ENCODE measurements at regions not wholly inside any gene's neighbourhood (a gene's known extent, or its start where the extent isn't known, plus 50 kb on each side); places are given as distances from the start of the nearest gene placed in this dataset.

DNA sequence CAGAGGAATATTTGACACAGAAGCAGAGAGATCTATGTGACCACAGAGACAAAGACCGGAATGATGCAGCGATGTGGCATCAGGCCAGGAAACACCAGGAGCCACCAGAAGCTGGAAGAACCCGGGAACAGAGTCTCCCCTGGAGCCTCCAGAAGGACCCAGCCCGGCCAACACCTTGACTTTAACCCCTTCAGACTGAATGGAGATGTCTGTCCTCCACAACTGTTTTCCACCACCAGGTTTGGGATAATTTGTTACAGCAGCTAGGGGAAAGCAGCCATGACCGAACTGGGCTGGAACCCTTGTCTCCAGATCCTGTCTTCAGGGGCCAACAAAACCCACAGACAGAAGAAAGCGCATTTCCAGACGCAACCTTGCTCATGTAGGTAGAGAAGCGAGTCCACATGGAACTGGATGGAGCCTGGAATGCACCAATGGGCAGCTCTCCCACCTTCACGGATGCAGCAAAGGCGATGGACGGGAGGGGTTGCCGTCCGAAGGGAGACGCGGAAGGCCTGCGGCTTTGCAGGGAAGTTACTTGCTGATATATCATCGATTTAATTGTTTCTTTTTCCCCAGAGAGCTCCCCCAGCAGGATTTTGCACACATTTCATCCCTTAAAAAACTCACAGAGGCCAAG, 396.6 kb downstream of the NPHP4 start:
- no peak for DNase-seq

DNA sequence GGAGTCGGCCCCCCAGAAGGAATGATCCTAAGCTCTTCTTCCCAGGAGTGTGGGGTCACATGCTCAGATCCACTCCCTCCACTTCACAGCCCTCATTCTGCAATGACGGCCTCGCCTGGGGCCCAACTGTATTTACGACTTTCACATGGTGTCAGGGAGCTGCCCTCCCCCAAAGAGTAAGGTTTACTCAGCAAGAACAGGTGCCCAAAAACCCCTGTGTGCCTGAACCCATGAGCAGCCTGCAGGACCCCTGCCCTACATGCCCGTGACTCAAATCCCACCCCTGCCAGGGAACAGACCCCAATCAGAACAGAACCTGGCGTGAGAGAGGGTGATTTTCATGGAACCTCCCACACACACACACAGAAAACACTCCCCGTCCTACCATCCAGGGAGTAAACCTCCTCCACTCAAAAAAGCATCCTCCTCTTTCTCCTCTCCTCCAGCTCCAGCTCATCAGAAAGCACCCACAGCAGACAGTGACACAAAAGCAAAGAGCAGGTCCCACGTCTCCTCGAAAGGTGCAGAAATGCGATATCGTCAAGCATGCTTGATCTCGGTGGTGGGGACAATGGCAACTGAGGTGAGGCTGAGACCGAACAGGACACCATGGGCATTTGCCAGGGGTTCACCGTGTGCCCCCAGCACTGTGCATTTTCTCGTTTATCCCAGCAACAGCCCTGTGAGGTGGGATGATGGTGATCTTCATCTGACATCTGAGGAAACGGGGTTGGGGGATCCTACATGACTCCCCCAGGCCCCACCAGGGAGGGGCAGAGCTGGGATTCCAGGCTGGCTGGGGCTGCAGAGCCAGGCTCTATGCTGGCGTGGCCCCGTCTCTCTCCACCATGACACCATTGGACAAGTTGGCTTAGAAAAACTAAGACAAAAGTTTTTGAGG, 397.9 kb downstream of the NPHP4 start:
- no peak for DNase-seq

DNA sequence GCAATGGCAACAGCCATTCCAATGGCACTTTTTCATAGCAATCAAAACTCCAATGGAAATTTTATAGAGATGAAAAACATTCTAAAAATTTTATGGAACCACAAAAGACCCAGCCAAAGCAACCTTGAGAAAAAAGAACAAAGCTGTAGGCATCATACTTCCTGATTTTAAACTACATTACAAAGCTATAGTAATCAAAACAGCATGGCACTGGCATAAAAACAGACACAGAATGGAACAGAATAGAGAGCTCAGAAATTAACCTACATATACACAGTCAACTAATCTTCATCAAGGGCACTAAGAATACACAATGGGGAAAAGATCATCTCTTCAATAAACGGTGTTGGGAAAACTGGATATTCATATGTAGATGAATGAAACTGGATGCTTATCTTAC, 401.5 kb downstream of the NPHP4 start:
- DNase-seq: no peak

DNA sequence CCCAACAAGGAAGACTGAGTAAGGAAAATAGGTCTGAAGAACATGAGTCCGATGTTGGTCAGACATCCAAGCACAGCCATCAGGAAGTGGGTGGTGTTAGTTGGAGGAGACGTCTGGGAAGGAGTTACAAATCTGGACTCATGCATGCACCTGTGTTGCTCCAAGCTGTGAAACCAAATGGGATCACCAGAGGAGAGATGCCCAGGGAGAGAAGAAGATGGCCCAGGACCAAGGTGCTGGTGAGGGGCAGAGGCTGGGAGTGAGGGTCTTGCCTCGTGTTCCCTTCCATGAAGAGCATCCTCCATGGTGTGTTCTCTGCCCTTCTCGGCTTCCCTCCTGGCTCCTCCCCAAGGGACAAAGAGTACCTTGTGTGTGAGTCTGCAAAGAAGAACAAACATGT, 405.6 kb downstream of the NPHP4 start:
- DNase-seq: no peak

DNA sequence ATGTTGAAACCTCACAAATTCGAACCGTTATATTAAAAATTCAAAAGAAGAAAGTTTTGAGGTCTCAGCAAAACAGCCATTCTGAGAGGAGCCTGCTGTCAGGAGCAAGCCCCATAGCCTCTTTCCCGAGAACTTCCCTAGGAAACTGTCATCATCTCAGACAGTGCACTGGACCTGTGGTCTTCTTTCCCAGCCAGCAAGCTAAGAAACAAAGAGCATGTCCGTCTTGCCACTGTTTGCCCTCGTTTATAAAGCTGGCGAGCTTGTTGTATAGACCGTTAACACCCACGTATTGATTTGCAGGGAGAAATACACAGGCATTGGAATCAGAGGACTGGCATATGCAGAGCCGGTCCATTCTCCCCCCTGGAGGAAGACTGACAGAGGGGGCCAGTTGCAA, 407.0 kb downstream of the NPHP4 start:
- DNase-seq: no peak

DNA sequence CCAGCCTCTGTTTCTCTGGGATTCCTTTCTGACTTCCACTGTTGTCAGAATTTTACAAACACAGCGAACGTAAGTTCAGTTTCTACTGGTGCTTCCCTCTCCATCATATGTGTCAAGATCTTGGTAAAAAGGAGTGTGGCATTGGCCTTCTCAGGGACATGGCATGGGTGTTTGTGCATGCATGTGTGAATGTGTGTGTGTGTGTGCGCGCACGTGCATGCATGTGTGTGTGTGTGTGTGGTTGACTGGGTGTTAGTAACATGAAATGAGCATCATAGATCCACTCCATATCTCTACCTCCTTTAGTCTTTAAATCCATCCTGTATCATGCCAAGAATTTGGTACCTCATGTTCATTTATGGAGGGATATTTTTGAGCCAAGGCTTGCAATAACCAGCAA, 411.3 kb downstream of the NPHP4 start:
- DNase-seq: no peak

DNA sequence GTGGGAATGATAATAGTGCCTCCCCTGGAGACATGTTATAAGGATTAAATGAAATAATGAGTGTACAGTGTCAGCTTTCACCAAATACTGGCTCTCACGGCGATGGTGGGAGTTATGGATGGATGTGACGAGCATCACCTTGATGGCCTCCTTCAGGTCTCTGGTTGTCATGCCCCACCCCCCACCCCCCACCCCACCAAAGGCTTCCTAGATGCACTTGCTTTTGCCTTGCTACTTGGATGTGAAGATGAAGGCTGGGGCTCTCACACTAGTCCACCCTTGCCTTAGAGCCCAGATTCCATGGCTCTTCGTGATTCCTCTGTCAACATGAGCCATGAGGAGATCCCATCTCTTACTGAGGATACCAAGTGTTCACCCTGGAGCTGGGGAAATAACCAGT, 412.3 kb downstream of the NPHP4 start:
- no peak for DNase-seq

DNA sequence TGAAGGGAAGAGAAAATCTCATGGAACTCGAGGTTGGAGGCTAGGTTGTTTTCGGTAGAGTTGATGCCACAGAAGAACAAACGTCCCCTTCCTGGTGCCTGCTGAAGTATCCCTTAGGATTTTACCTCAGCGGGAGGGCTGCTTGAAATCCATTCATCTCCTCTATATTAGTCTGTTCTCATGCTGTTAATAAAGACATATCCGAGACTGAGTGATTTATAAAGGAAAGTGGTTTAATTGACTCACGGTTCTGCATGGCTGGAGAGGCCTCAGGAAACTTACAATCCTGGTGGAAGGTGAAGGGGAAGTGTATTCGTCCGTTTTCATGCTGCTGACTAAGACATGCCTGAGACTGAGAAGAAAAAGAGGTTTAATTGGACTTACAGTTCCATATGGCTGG, 413.5 kb downstream of the NPHP4 start:
- DNase-seq: no peak

DNA sequence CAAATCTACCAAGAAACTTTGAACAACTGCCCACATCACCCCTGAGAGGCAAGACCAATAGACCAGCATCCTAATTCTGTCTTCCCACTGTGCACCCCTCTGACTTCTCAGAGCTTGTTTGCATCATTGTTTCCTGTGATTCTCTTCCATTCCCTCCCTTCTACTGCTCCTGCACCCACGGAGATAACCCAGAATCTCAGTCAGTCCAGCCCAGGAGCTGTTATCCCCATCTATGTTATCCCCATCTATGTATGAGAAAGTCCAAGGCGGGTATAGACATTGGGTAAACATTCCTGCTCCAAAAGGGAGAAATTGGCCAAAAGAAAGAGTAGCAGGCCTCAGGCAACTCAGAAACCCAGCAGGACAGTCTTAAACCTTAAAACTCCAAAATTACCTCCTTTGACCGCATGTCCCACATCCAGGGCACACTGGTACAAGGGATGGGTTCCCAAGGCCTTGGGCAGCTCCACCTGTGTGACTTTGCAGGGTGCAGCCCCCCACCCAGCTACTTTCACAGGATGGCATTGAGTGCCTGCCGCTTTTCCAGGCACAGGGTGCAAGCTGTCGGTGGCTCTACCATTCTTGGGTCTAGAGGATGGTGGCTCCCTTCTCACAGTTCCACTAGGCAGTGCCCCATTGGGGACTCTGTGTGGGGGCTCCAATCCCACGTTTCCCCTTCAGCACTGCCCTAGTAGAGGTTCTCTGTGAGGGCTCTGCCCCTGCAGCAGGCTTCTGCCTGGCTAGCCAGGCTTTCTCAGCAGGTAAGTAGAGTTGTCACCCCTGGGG, 414.8 kb downstream of the NPHP4 start:
- DNase-seq: no peak

DNA sequence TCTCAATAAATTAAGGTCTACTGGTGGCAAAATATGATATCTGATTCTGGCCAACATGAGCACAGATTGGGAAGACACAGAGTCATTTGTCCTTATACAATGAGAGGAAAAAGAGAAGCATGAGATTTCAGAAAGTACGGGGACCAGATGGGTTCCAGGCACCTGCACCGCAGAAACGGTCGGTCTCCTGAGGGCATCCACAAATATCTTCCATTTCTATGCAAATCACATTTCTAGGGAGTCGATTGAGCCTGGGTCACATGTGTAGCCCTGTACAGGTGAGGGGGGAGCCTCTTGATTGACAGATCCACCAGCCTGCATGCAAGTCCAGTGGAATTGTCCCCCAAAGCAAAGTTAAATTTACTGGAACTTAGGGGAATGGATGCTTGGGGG, 415.6 kb downstream of the NPHP4 start:
- no peak for DNase-seq

DNA sequence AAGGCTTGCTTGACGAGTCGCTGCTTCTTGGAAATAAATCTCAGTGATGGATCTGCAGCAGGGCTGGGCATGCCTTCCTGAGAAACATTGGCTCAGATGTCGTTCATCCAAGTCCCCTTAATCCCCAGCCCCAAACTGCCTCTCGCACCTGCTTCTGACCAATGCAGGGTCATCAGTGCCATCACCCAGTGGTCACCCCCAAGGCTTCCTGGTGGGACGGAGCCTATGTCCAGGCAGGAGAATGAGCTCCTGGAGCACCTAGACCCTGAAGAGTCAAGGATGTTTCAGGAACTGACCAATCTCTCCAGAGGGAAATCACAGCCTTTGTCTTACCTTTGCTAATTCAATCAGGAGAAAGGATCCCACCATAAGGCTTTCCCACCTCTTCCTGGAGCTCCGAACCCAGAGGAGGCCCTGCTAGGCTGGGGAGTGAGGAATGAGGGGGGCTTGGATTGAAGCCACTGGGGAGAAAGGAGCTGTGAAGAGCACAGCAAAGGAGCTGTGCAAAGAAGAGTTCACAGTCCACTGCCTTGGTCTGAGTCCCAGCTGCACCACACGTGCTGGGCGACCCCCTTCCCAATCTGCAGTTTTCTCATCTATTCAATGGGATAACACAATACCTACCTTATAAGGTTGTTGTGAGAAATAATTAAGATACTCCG, 416.1 kb downstream of the NPHP4 start:
- no peak for DNase-seq

DNA sequence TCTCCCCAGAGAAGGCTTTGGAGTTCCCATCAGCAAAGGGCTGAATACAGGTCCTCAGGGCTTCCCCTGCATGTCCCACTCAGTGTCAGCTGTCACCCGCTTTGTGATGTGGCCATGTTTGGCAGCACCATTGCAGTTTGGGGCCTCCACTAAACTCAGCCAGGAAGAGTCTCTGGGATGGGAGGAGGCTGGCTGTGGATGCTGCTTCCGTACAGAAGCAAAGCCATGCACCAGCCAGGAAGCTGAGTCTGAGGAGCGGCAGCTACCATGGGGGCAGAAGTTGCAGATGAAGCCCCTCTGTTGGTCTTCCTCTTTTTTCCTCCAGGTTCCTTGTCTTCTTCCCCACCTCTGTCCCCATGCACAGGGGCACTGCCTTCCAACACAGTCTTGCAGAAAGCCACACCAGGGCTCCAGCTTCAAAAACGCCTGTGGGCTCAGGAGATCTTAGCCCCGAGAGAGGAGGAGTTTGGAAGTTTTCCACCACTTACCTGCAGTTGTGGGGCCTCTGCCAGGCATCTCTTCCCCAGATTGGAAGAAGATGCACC, 416.8 kb downstream of the NPHP4 start:
- DNase-seq: no peak

DNA sequence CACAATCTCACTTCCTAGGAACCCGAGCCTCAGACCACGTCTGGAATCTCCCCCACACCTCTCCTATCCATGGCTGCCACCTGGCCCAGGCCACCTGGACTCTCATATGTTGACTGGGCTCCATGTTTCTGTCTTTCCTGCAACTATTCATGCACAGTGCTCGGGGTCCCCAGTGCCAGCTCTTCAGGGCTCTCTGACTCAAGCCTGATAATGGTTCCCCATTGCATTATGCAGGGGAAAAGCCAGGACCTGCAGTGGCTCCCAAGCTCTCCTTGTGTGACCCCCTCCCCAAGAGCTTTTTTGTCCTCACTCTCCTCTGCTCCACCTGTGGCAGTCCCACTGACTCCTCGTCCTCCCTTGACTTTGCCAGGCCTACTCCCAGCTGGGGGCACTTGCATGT, 417.6 kb downstream of the NPHP4 start:
- no peak for DNase-seq

DNA sequence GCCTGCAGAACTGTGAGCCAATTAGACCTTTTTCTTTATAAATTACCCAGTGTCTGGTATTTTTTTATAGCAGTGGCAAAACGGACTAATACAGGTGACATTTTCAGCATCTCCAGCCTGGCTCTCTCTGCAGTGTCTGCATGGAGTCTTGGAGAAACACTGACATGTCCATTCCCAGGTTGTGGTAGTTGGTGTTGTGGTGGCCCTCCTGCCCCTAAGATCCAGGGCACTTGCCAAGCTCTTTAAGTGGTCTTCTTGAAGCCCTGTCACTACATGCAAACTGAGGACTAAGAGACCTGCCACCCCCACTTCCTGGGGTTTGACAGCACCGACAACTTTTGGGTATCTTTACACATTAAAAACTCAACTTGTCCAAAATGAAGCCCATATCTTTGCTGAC, 419.4 kb downstream of the NPHP4 start:
- no peak for DNase-seq

DNA sequence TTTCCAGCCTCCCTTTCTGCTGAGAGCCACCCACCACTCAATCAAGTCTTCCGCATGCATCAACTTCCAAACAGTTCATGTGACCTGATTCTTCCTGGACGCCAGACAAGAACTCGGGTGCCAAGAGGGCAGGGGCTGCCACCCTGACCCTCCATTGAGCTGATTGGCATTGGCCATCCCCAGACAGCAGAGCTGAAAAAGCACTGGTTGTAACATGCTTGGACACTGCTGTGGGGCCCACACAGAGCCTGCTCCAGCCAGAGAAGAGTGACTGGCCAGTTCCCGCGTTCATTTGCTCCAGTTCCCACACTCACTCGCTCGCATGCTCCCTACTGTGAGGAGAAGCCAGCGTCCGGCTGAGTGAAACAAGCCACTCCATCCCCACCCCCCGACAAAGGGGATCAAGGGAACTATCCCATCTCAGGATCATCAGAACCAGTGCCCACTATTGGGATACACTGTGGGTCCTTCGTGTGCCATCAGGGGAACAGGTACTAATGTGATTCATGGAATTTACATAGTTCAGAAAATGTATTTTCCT, 420.3 kb downstream of the NPHP4 start:
- no peak for DNase-seq

DNA sequence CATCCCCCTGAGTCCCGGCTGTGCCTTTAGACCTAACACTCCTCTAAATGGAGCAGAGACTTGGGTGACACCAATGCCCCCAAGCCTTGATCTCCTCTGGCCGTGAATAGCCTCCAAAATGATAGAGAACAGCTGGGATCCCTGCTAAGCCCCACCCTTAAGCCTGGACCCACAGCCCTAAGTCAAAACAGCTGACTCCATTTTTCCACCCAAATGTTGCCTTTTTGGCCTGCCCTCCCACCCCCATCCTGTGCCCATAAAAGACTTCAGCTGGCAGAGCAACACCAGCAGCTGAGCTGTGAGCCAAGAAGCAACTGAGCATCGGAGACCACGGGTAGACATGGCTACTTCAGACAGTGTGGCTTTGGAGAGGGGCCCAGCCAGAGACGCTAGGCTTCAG, 420.8 kb downstream of the NPHP4 start:
- DNase-seq: no peak

DNA sequence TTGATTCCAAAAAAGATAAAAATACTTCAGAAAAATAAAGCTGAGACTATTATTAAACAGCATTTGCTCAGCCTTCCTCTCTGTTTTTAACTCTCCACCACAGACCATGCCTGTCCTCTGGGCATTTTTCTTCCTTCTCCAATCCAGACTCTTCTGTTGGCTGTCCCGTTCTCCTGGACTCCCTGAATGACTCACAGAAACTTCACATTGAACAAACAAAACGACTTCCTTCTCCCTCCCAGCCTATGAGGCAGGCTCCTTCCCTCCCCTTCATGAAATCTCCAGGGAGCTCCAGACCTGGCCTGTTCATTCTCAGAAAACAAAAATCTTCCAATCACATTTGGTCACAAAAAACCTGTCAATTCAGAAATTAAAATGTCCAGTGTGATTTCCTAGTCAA, 421.3 kb downstream of the NPHP4 start:
- no peak for DNase-seq

DNA sequence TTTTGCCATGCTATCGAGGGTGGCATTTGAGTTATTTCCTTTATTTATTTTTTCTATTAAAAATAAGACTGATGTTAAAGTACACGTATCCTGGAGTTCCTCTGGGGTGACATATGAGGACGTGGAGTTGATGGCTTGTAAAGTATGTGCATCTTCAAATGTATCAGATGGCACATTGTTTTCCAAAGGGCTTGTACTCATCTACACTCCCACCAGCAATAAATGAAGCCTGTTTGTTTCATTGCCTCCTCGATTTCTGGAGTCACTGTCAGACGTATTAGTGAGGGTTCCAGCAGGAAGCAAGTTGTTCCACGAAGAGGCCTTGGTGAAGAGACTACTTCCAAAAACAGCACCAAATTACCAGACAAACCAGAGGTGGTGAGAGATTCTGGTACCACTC, 423.9 kb downstream of the NPHP4 start:
- DNase-seq: no peak

DNA sequence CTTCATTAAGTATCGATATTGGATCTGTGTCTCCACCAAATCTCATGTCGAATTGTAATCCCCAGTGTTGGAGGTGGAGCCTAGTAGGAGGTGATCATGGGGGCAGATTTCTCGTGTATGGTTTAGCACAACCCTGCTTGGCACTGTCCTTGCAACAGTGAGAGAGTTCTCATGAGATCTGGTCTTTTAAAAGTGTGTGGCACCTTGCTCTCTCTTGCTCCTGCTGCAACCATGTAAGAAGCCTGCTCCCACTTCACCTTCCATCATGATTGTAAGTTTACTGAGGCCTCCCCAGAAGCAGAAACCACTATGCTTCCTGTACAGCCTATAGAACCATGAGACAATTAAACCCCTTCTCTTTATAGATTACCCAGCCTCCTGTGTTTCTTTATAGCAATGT, 424.4 kb downstream of the NPHP4 start:
- DNase-seq: no peak

DNA sequence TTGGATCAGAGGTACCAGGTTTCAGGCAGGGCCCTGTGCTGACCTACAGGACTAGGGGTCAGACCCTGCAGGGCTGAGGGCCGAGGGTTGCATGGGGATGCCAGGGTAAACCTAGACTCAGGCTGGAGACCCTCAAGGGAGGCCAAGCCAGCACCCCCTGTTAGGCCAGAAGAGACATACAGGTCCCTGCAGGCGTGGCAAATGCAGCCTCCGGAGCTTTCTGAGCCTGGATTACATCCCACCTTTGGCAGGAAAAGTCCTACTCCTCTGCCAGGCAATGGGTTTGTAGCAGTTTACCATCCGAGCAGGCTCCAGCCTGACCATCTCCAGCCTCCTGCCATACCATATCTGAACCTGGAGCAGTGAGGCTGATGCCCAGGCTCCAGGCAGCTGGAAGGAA, 425.3 kb downstream of the NPHP4 start:
- no peak for DNase-seq

DNA sequence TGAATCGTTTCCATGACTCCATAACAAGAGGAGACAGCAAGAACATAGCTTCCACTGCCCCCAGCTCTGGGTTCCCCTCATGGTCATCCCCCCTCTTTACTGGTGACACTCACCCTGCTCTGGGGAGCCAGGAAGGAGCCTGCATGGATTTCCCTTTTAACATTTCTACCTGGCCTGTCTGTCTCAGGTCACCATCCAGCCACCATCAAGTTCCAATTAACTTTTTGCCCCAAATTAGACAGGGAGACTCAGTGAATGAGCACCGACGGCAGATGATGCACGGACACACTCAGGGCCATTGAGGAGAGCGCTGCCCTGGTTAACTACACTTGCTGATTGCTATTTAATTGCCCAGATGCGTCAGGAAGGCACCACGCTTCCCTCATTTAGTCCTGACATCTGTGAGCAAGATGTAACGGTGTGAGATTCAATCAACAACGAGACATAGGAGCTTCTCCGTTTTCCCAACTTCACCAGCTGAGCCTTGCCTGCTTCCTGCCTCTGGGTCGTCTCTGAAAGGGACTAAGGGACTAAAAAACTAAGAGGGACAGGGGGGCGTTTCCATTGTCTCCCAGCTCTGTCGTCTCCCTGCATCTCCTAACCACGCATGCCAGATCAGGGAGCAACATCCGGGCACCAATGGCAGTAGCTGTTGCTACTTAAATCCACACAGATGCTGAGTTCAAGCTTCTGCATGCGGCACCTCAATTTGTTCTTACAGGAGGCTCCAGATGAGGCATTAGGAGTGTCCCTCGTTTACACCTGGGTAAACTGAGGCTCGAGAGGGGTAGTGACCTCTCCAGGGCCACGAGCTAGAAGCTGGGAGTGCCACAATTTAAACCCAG, 426.7 kb downstream of the NPHP4 start:
- DNase-seq: no peak
